ENCODE measurements at regions not wholly inside any gene's neighbourhood (a gene's known extent, or its start where the extent isn't known, plus 50 kb on each side); places are given as distances from the start of the nearest gene placed in this dataset.

DNA sequence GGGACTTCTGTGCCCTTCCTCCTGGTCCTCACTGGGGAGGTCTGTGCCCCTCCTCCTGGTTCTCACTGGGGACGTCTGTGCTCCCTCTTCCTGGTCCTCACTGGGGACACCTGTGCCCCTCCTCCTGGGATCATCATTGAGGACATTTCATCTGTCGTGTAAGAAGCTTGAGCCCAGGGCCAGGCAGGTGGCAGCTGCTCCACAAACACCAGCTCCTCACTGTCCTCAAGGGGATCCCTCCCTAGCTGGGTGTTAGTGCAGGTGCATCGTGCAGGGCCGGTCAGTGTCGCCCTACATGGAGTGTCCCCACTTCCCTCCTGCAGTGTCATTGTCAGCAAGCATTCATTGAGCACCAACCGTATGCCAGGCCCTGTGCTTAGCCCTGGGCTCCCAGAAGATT, 312.7 kb downstream of the PTPRU start:
- in situ Hi-C loops (cut with HindIII; ENCODE audit: low pct_unique_long_range_greater_than_20kb, low sequenced_read_pairs), result no loop called here
- no peak for DNase-seq (ENCODE audit: low read depth)

DNA sequence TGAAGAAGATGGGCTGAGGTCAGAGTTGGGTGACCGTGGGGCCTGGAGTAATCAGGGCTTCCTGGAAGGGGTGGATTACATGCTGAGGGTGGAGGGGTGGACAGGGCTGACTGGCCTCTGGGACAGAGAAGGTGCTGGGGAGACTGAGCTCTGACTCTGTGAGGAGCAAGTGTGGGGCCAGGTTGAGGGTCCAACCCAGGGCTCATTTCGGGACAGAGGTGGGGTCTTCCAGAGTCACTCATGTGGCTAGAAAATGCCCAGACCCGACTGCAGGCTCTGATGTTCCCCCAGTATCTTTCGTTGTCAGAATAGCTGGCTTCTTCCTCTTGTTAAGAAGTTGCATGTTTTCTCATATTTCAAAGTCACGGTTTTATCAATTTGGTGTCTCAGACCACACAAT, 311.8 kb downstream of the PTPRU start:
- in situ Hi-C loops (cut with HindIII; ENCODE audit: low pct_unique_long_range_greater_than_20kb, low sequenced_read_pairs), result no loop called here
- no peak for DNase-seq (ENCODE audit: low read depth)

DNA sequence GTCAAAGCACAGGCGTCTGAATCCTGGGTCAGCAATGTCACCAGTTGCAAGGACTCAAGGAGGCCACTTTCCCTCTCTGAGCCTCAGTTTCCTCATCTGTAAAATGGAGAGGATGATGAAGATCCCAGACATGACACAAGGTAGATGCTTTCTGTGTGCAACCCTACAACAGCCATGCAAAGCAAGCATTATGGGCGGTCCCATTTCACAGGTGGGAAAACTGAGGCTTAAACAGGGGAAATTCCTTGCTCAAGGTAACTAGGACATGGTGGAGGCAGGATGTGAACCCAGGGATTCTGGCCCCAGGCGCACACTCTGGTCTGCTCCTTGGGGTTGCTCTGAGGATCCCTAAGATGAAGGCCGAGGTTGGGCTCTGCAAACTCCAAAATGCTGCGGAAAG, 311.0 kb downstream of the PTPRU start:
- no peak for DNase-seq (ENCODE audit: low read depth)
- in situ Hi-C loops (cut with HindIII; ENCODE audit: low pct_unique_long_range_greater_than_20kb, low sequenced_read_pairs), result no loop called here

DNA sequence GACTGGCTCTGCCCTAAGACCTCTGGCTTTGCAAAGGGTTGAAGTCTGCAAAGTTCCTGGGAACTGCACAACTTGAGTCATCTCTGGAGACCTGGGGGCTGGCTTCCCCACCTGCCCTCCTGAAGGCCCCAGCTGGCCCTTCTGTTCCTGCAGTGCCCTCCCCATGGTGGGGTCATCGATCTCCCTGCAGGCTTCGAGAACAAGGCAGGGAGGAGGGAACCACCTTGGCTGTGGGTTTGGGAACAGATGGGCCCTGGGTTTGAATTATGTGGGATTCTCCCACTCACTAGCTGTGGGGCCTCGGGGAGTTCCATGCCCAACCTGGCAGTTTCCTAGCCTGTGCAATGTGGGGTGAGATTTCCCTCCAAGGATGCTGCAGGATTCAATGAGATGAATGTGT, 310.2 kb downstream of the PTPRU start:
- no peak for DNase-seq (ENCODE audit: low read depth)
- in situ Hi-C loops (cut with HindIII; ENCODE audit: low pct_unique_long_range_greater_than_20kb, low sequenced_read_pairs), result no loop called here

DNA sequence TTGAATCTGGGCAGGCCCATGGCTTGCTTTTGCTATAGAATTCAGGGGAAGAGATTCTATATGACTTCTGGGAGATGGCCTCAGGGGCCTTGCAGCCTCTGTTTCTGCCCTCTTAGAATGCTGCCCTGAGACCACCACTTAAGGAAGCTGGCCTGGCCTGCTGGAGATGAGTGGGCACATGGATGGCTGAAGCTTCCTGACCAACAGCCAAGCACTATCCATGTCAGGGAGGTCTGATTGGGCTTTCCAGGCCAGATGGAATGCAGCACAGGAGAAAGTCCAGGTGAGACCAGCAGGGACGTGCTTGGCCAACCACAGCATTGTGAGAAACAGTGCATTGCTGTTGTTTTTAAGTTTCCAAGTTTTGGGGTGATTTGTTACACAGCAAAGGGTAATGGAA, 308.1 kb downstream of the PTPRU start:
- in situ Hi-C loops (cut with HindIII; ENCODE audit: low pct_unique_long_range_greater_than_20kb, low sequenced_read_pairs), result no loop called here
- no peak for DNase-seq (ENCODE audit: low read depth)

DNA sequence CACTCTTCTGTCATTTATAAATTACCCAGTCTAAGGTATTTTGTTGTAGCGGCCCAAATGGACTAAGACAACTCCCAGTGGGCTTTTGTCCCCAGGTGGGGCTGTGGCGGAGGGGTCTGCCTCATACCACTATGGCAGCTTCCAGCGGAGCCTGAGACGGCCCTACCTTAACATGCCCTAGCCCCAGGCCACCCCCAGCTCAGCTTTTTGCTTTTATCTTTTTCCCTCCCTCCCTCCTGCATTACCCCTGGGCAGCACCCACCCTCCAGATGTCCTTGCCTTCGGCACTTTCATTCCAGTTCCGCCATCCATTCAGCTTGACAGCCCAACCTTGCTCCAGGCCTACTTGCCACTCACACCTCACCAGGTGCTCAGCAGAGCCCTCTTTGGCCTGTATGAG, 307.3 kb downstream of the PTPRU start:
- in situ Hi-C loops (cut with HindIII; ENCODE audit: low pct_unique_long_range_greater_than_20kb, low sequenced_read_pairs), result no loop called here
- DNase-seq (ENCODE audit: low read depth), result no peak

DNA sequence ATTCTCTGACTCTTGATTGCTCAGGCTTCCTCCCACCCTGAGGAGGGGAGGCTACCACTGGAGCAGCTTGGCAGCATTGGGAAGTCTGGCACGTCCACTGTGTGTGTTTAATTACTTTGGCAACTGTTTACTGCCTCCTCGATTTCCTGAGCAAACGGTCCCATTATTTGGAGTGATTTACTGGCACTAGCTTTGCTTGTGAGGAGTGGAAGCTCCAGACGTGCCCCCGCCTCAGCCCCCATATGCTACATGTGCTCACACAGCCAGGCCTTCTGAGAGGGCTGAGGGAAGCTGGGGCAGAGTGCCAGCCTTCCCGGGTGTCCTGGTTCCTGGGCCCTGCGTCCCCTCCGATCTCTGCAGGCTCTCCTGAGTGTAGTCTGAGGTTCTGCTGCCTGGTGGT, 306.2 kb downstream of the PTPRU start:
- in situ Hi-C loops (cut with HindIII; ENCODE audit: low pct_unique_long_range_greater_than_20kb, low sequenced_read_pairs), result no loop called here

DNA sequence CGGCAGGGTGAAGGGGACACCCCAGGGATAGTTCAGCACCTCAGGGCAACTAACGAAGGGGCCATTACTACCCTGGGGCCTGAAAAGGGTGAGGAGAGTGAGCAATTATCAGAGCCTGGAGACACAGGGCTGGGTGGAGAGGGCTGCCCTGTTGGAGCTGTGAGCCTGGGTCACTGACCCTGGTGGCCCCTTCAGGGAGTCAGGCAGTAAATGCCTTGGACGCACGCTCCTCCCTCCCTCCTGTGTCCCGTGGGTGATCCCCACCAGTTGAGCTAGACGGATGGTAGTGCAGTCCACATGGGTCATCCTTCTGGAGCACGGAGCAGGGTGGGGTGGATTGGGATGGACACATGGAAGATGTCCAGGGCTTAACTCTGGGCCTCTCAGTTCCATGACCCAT, 305.3 kb downstream of the PTPRU start:
- in situ Hi-C loops (cut with HindIII; ENCODE audit: low pct_unique_long_range_greater_than_20kb, low sequenced_read_pairs), result no loop called here
- DNase-seq (ENCODE audit: low read depth), result no peak

More for the DNA sequence above, 306.2 kb downstream of the PTPRU start:
- DNase-seq (ENCODE audit: low read depth), result no peak

DNA sequence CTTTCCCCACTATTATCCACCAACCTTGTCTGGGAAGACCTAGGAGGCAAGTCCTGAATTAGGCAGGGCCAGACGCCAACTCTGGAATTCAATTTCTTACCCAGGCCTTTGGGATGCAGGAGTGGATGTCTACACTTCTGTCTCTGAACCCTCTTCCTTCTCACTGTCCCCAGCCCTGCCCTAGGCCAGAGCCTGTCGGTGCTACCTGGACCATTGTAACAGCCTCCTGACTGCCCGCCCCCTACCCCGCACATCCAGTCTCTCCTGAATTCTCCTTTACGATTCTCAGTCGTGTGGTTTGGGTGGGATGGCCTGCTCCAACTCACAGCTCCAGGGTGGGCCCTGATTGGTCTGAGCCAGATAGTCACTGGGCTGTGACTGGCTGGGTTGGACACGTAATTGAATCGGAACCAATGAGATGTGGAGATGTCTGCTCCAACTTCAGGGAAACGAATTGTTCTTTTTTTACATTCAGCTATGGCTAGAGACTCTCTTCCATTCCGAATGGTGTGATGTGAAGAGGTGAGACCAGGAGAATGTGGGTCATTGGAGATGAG, 304.6 kb downstream of the PTPRU start:
- no peak for DNase-seq (ENCODE audit: low read depth)
- in situ Hi-C loops (cut with HindIII; ENCODE audit: low pct_unique_long_range_greater_than_20kb, low sequenced_read_pairs), result no loop called here

DNA sequence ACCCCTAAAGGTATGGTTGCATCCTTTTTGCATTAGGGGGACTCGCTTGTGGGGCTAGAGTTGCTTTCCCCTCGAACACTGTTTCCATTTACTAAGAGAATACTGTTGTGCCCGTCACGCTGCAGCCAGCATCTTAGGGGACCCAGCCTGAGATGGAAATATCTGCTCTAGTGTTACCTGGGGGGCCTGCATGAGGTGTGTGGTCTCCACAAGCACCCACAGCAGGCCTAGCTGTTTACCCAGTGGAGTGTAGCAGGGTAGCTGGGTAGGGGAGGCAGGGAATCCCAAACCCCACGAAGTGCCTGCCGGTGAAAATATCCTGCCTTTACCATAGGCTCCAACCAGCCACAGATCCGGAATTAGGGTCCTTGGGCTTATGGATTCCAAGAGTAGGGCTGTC, 303.6 kb downstream of the PTPRU start:
- no peak for DNase-seq (ENCODE audit: low read depth)
- in situ Hi-C loops (cut with HindIII; ENCODE audit: low pct_unique_long_range_greater_than_20kb, low sequenced_read_pairs), result no loop called here

DNA sequence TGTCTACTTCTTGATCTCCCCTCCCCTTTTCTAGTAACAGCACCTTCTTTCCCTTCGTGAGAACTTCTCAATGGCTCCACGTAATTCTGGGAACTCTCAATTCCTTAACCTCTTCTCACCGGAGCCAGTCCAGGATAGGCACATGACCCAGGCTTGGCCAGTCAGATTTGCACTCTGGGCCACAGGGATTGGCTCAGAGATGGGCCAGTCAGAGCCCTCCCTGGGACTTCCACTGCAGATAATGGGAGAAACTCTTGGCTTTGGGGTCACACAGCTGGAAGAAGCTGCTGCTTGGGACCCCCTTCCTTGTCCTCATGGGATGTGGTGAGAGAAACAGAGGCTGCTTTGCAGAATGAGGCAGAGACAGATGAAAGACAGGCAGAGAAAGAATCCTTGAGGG, 302.3 kb downstream of the PTPRU start:
- in situ Hi-C loops (cut with HindIII; ENCODE audit: low pct_unique_long_range_greater_than_20kb, low sequenced_read_pairs), result no loop called here
- DNase-seq (ENCODE audit: low read depth), result no peak

DNA sequence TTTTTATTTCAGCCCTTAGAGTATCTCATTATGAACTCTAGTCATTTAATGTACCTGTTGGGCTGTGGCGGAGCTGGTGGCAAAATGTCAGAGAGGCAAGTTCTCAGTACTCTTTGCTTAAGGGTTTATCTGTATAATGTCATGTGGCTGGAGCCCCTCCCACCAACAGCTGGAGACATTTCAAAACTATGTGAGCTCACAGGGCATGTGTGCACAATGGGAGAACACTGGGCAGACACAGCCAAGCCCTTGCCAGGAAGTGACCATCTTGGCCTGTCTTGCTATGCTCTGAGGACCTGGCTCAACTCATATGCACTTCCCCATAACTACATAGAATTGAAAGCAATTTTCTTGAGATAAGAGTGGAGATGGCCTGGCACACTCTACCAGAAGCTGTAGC, 296.4 kb downstream of the PTPRU start:
- no peak for DNase-seq (ENCODE audit: low read depth)
- in situ Hi-C loops (cut with HindIII; ENCODE audit: low pct_unique_long_range_greater_than_20kb, low sequenced_read_pairs), result no loop called here

DNA sequence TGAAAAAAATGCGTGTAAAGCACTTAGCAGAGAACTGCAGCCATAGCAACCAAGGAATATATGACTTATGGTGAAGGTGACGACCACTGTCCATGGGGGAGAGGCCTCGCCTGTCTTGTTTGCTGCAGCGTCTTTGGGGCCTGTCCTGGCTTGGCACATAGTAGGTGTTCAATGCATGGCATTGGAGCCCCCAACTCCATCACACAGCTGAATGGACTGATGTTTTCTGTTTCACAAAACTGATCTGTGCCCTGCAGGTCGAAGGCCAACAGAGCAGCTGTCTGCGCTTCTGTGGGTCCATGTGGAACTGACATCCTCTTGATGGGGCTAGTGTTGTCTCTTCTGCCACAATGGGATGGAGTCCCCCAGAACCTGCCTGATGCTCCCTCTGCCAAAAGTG, 296.0 kb downstream of the PTPRU start:
- in situ Hi-C loops (cut with HindIII; ENCODE audit: low pct_unique_long_range_greater_than_20kb, low sequenced_read_pairs), result no loop called here
- DNase-seq (ENCODE audit: low read depth), result no peak

DNA sequence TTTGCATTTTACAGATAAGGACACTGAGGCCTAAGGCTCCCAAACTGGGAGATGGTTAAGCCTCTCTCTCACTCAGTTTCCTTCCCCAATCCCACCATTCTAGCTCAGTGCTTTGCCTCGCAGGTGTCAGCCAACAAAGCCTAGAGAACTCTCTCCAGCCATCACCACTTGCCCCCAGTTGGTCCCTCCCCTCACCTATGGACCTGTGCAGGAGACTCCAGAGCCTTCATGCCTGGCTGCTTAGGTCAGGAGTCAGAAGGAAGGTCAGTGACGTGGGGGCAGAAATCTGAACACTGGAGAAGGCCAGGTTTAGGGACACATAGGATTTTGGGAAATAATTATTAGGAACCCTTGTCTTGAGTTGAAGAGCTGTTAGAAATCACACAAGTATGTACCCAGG, 295.3 kb downstream of the PTPRU start:
- DNase-seq (ENCODE audit: low read depth), result no peak
- in situ Hi-C loops (cut with HindIII; ENCODE audit: low pct_unique_long_range_greater_than_20kb, low sequenced_read_pairs), result no loop called here

DNA sequence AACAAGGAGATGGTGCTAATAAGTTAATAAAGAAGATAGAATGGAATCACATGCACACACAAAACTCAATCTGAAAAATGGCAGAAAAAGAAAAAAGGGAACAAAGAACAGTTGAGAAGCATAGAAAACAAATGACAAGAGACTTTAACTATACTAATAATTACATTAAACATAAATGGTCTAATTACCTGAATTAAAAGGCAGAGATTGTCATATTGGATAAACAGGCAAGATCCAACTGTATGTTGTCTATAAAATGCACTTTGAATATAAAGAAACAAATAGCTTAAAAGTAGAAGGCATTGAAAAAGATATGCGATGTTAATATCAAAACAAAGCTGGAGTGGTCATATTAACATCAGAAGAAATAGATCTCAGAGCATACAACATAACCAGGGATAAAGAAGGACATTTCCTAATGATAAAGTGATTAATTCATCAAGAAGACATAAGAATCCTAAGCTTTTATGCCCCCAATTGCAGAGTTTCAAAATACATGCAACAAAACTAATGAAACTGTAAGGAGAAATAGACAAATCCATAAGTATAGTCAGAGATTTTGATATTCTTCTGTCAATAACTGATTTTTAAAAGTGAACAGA, 293.5 kb downstream of the PTPRU start:
- in situ Hi-C loops (cut with HindIII; ENCODE audit: low pct_unique_long_range_greater_than_20kb, low sequenced_read_pairs), result no loop called here
- DNase-seq (ENCODE audit: low read depth), result no peak

DNA sequence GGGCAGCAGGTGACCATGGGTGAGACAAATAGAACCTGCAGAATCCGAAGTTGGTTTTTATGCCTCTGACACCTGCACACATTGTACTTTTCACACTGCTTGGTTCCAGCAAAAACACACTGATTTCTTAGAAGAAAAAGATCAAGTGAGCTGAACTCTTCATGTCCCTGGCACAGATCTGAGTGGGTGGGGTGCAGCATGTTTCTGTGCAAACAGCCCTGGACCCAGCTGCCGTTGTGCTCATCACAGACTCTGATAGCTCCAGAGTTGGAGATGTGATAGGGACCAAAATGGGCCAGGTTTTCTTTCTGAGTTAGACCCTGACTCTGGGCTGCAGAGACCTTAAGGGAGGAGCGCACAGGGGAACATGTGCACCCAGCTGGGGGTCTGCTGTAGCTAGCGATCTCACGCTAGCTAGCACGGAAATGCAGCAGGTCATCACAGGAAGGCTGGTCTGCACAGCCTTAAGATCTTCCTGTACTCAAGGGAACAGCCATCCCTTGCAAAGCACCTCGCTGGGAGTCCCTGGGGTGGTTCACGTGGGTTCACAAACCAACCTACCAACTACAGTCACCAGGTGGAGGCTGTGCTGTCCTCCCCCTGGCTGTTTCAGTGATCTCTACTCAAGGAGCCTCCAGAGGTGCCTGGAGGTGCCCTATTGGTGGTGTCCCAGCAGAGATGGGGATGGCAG, 291.1 kb downstream of the PTPRU start:
- DNase-seq (ENCODE audit: low read depth), result no peak
- in situ Hi-C loops (cut with HindIII; ENCODE audit: low pct_unique_long_range_greater_than_20kb, low sequenced_read_pairs), result no loop called here

DNA sequence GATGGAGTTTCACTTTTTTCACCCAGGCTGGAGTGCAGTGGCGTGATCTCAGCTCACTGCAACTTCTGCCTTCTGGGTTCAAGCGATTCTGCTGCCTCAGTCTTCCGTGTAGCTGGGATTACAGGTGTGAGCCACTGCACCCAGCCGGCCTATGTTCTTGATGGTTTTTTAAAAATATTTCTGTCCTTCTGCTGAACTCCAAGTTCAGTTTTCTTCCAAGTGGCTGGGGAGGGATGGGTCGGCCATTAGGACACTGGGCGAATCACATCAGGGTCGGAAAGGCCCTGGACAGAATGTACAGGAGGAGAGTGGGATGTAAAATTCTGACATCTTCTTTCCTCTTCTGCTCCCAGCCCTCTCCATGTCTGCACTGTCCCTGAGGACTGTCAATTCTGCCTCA, 289.6 kb downstream of the PTPRU start:
- in situ Hi-C loops (cut with HindIII; ENCODE audit: low pct_unique_long_range_greater_than_20kb, low sequenced_read_pairs), result no loop called here

DNA sequence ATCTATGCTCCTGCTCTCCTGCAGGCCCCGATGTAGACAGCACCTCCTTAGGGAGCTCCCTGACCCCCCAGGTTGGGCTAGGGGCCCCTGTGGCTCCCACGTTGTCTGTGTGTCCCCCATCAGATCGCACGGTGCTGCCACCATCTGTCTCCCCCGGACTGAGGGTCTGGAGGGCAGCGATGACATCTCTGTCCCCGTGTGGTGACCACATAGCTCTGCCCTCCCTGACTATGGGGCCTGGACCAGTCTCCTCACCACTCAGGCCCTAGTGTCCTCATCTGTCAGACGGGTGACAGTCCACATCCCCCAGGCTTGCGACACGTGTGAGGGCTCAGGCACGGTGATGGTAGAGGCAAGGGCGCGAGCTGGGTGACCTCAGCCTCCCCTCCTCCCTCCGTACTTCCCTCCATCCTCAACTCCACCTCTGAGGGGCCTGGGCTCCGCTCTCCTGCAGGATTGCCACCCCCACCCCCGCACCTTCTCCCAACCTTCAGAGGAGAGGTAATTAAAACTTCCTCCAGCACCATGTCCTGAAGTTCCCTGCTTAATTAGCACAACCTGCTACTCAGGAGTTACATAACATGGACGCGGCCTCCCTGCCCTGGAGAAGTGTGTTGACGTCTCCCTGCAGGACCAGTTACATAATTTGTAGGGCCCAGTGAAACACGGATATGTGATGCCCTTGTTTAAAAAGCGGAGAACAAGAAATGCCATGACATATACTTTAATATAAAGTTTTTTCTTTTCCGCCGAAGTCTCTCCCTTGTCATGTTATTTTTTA, 288.2 kb downstream of the PTPRU start:
- no peak for DNase-seq (ENCODE audit: low read depth)
- in situ Hi-C loops (cut with HindIII; ENCODE audit: low pct_unique_long_range_greater_than_20kb, low sequenced_read_pairs), result no loop called here

More for the DNA sequence above, 289.6 kb downstream of the PTPRU start:
- DNase-seq (ENCODE audit: low read depth), result no peak

DNA sequence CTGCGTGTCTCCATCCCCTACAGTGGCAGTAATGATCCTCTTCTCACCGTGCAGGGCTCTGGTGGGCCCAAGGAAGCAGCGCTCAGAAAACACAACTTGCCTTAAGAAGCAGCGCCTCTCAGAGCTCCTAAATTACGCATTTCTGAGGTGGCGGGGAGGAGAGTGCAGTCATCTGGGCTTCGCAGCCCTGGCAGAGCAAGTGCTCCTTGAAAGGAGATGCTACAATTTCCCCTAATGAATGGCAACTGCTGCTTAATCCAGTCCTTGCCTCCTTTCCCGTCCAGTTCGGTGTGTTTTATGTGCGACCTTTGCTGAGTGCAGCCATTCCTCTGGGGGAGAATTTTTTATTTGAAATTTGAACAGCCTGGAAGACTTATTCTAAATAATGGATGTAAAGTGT, 287.3 kb downstream of the PTPRU start:
- no peak for DNase-seq (ENCODE audit: low read depth)
- in situ Hi-C loops (cut with HindIII; ENCODE audit: low pct_unique_long_range_greater_than_20kb, low sequenced_read_pairs), result no loop called here
